LHCN-M2 (cell line): ENCODE measurements at regions not wholly inside any gene's neighbourhood (a gene's known extent, or its start where the extent isn't known, plus 50 kb on each side); places are given as distances from the start of the nearest gene placed in this dataset.
"Not testable (repeated sequence)": the region's sequence is repeated elsewhere in the genome, so short reads cannot be mapped to it uniquely, and the experiment has no call there.

Experiments used
- DNase-seq: peaks from one replicate; pipeline ENCODE4 v3.0.0-alpha.2; 2012; ENCODE audit warnings: low read depth

DNA sequence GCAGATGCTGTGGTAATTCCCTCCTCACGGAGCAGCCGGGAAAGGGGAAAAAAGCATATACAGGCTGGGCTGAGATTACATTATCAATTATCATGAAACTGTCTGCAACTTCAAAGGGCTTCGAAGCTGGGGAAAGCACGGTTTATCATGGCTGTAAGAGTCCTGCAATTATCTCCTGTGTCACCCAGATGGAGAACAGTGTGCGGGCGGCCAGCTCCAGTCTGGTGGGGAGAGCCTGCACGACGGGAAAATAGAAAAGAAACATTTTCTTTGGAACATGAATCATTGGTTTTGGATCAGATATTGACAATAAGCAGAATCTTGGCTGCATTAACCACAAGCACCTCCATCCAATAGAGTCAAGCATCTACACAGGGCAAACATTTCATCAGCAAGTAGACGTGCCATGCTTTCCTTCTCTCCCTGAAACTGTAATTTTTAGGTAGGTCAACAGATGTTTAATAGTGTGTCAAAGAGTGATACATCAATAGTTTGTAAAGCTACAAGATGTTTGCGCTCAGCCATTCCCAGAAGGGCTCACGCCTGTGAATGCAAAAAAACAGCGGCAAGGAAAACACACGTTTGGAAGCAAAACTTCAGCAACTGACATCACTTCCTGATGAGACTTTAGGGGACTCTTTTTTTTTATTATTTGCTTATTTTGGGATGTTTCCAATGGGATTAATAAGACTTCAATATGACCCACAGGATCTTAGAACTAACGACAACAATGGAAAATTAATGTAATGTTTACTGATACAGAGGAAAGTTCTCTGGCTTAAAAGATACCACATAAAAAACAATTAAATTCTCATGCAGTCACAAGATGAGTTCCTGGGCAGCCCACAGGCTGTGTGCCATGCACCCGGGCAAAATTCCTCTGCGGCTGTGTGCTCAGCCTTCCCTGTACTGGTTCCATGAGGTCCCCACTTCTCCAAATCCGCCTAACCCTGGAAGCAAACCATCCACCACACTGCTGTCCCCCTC lies 111.0 kb upstream of the SALL3 start:
- no peak for DNase-seq

DNA sequence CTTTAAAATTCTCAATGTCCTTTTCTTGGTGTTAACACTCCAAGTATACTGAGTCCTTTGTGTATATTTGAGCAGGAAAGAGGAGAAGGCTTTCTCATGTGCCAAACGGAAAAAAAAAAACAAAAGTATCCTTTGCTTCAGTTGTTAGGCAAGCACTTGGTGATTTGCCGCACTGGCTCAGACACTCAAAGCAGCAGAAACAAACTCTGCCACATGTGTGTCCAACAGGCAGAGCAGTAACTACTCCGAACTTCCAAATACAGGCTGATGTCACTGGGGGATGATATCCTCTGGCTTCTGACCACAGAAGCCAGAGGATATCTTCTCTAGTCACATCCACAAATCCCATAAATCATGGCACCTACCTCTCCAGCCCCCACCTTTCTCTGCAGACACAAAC lies 108.0 kb upstream of the SALL3 start:
- DNase-seq = no peak

DNA sequence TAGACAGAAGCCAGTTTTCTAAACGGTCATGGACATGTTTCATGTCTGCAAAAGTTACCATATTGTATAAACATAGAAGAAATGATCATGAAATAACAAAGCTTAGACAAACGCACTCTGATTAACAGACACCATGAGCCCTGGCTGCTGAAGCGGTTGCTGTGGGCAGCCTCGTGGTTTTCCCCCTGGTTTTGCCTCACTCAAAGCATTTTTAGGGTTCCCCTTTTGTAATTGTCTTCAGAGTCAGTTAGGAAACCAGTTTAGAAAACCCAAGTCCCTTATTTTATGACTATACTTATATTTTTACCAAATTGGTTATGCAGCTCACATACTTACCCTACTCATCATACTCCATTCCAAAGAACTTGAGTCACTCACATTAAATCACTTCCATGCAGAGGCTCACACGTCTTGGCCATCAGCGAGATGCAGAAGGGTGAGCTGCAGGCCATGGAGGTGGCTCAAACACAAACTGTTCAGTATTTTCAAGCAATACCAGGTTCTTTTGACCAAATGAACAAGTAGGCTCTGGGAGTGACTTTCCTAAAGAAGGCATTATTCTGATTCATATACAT lies 105.6 kb upstream of the SALL3 start:
- no peak for DNase-seq

DNA sequence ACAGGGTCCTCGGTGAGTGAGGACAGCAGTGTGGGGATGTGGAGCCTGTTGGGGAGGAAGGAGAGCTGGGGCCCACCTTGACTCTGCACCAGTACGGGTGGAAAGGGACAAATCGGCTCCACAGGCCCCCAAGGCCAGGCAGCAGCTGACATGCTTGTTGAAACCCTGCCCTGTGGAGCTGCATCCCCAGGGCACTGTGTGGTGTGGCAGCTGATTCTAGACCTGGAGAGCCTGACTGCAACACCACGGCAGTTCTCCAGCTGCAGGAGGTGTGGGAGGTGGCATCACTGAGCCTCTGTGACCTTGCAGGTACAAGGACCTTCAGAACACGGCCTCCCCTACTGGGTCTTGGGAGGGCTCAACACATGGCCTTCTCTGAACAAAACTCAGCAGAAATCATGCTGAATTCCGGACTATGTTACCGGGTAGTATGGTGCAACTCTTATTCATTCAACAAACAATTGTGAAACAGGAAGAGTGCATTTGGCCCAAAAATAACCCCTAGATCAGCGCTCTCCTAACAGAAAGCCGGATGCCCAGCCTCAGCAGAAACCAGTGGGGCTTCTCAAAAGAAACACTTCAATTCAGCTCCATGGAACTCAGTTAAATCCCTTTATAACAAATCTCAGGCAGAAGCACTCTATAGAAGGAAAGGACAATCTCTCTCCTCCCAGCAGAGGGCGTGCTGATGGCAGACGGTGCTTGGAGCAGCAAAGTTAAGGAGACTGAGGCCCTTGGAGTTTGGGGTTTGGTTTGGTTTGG lies 104.4 kb upstream of the SALL3 start:
- no peak for DNase-seq

DNA sequence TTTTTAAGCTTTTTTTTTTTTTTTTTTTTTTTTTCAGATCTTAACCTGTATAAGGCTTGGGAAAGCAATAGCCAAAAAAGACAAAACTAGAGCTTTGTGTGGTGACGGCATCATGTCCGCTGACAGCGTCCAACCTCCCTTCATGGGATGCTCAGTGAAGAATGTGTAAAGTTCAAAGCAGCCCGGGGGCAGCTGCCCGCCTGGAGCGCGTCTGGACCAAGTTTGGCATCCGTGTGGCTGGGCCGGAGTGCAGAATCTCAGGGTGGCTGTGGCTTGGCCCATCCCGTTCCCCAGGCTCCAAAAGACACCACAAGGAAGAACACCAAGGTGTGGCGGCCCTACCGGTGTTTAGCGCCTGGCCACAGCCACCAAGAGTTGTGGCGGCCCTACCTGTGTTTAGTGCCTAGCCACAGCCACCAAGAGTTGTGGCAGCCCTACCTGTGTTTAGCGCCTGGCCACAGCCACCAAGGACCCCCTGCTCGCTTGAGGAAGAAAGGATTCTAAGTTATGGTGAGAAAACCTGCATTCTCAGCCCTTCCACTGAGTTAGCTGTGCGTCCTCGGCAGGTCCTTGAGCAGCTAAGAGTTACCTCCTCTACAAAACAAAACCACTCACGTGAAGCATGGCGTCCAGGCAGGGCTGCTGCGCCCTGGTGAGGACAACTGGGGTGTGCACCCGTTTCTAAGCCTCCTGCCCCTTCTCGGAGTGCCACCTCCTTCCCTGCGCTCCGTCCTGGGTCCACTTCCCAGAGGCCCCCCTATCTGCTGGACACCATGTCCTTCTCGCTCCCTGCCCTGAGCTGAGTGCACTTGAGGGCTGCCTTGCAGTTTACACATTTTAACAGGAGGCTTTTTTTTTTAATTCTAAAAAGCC lies 103.6 kb upstream of the SALL3 start:
- DNase-seq = no peak

DNA sequence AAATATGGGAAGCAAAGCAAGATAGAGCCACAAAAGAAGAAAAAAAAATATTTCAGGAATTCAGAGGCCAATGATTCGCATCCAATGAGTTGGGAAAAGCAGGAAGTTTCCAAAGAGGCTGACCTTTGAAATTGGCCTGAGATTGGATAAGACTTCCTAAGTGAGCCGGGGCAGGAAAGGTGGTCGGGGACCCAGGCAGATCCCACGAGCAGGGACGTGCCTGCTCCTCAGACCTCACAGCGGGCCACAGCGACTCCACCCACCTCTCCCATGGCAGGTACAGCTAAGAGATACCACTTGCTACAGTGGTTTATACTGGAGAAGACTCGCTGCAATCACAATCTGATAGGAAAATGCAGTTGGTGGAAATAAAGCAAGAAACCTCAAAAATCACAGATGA lies 102.8 kb upstream of the SALL3 start:
- DNase-seq = no peak

DNA sequence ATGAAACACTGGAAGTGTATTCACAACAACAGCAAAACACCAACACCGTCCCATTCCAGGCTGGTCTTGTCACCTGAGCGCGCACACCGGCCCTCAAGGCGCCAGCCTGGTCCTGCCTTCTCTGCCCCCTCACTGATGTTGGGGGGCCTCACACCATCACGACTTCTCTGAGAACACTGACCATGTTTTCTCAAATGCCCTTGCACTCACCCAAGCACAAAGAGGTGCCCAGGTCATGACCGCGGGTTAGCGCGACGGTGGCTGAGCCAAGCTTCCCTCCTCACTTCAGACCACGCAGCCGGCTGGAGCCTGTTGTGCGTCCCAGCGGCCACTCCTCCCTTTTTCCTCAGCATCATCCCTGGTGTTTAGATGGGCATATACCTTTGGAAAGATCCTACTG lies 101.3 kb upstream of the SALL3 start:
- DNase-seq = no peak

DNA sequence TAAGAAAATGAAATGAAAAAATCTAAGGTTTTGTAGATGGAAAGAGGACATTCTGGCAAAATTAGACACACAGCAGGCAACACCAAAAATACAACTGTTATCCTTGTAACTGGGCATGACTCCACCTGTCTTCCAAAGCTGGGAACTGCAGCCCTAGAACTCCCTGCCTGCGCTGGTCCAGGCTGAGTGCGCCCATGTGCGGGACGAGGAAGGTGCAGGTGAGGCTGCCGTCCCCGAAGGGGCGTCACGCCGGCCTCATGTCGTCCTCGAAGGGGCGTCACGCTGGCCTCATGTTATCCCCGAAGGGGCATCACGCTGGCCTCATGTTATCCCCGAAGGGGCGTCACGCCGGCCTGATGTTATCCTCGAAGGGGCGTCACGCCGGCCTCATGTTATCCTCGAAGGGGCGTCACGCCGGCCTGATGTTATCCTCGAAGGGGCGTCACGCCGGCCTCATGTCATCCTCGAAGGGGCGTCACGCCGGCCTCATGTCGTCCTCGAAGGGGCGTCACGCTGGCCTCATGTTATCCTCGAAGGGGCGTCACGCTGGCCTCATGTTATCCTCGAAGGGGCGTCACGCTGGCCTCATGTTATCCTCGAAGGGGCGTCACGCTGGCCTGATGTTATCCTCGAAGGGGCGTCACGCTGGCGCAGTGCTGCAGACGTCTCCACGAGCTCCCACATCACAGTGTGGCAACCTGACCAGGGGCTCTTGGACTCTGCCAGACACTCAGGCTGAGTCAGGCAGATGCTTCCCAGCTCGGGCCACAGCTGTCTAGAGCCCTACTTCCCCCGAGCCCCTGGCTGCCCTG lies 100.3 kb upstream of the SALL3 start:
- DNase-seq = not testable (repeated sequence)

DNA sequence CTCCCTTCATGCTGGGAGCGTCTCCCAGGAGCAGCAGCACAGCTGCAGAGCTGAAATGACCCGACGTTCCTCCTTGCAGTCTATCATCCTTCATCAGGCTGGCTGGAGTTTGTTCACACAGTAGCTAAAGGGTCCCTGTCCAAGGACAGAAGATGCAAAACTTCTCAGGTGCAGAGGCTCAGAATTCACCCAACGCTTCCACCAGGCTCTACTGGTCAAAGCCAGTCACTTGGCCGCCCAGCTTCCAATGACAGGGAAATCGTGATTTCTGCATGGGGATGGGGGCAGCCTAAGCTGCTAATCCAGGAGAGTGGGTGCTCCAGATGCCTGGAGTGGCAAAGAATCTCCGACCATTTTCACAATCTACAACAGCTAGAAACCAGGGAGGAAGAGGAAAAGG lies 97.0 kb upstream of the SALL3 start:
- no peak for DNase-seq

DNA sequence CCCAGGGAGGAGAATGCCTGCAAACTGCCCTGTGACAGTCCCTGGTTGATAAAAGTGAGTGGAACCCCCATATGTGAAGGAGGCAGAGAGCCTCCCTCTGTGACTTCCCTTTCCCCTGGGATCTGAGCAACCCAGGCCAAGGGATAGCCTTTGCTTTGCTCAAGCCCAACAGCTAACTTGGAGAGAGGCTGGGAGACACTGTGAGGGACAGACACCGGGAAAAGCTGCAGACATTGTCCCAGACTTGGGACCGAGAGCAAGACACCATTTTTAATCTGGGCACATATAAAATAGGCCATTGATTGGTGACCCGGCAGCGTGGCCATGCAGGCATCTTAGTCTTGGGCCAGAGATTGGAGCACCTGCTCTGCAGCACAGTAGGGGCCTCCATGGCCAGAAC lies 96.1 kb upstream of the SALL3 start:
- no peak for DNase-seq

DNA sequence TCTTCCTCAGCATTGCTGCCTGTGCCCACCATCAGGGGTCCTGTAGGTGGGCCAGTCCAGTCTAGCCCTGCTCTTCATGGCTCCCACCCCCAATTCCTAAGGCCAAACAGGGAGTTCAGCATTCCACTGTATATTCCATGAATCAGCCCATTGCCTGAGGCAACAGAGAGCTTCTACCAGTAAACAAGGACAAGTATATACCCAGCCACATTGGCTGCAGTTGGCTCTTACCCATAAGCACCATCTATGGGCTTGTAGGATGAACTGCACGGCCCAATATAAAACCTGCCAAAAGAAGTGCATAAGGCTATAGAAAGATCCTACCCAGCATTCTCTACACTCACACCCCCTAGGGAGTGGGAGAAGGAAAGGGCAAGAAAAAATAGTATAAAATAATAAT lies 95.1 kb upstream of the SALL3 start:
- no peak for DNase-seq

DNA sequence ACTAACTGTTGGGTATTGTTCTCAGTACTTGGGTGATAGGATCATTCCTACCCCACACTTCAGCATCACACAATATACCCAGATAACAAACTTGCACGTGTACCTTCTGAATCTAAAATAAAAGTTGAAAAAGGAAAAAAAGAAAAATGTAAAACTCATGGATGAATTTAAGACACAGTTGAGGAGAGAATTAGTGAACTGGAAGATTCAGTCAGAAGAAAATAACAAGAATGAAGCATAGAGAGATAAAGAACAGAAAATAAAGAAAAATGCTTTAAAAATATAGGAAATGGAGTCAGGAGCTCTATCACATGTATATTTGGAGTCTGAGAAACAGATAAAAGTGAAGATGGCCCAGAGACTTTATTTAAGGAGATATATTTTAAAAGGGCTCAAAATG lies 90.4 kb upstream of the SALL3 start:
- no peak for DNase-seq

DNA sequence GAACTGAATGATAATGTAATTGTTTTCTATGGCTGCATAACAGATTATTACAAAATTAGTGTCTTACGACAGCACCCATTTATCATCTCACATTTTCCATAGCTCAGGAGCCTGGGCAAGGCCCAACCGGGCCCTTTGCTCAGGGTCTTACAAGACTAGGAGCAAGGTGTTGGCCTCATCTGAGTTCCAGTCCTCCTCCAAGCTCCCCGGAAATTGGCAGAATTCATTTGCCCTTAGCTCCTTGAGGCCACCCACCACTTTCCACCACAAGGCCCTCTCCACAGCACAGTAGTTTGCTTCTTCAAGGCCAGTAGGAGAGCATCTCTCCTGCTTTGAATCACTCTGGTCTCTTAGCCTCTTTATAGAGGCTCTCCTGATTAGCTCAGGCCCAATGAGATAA lies 89.2 kb upstream of the SALL3 start:
- no peak for DNase-seq

DNA sequence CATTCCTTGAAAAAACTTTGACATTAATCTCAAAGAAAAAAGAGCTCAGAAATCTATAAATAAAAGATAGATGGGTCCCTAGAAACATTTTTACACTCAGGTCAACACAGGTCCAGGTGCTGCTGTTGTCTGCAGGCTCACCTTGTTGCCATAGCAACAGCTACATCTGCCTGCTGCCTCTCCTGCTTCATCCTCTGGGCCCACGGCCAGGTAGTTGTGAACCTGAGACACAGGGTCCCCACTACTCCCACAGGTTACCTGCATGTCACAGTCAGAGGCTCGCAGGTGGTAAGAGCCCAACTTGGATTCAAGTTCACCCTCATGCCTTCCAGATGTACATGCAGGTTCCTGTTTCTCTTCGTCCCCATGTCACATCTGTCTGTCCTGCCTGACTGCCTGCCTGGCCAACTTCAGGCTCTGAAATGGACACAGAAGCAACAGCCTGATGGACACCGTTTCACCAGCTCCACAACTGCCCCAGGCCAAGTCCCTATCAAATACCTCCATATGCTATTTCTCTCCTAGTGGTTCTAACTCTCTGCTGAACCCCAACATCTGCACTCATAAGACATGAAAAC lies 88.3 kb upstream of the SALL3 start:
- no peak for DNase-seq

DNA sequence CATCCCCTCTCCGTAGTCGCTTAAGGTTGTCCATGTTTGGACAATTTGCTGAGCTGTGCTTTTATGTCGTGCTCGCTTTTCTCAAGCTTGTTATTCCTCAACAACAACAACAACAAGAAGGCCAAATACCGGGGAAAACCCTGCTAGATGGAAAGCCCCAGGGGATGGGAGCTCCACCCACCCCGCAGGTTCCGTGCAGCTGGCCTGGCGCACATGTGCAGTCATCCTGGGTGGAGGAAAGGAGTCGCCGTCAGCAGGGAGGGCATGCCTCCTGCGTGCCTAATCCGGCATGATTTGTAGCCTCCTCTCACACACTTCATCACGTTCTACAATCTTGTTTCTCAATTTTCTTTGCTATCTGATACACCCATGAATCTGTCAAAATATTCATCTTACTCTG lies 87.4 kb upstream of the SALL3 start:
- no peak for DNase-seq

DNA sequence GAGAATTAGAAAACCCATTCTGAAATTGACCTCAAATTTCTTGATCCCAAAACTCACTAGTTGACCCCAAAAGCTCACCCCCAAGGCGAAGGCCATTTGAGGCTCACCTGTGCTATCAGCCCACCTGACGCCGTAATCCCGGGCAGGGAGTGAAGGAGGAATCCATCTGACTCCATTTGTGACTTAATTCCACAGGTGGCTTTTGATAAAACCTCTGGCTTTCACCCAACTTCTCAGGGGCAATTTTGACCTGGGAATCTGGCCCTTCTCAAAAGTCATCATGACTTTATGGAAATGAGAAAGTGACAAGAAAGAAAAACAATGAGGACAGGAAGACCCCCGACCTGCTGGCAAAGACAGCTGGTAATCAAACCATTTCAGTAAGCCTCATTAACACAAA lies 86.9 kb upstream of the SALL3 start:
- no peak for DNase-seq

DNA sequence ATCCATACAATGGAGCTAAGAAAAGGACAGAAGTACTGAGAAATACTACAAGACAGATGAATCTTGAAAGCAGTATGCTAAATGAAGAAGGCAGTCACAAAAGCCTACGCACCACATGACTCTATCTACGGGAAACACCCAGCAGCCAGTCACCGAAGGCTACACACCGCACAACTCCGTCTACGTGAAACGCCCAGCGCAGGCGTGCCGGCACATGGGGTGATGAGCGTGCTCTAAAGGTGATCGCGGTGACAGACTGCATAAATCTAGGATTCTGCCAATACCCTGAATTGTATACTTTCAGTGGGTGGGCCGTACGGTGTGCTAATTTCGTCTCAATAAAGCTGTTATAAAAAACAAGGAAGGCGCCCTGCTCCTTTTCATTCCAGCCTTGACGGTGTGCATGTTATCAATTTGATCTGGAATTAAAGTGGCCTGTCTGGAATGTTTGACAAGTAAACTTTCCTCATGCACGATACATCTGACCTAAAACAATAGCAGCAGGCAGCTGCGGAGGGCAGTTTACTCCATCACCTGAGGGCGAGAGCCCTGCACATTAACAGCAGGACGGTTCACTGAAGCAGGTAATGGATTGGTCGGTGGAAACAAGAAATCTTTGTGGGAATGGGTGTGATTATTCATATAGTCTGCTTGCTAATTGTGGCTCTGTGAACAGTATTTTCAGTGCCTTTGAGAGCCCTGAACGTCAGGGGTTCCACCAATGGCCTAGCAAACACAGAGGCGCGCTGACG lies 86.2 kb upstream of the SALL3 start:
- no peak for DNase-seq

DNA sequence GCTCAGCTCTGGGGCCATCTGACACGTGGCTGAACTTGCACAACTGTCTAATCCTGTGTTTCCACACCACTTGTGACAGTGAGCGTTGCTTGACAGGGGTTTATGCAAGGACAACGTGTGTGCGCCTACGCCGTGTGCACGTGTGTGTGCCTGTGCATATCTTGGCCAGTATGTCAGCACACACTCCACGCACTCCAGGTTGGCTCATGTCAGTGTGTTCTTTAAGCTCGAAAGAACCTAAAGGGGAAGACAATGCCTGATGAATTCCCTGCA lies 85.6 kb upstream of the SALL3 start:
- no peak for DNase-seq

DNA sequence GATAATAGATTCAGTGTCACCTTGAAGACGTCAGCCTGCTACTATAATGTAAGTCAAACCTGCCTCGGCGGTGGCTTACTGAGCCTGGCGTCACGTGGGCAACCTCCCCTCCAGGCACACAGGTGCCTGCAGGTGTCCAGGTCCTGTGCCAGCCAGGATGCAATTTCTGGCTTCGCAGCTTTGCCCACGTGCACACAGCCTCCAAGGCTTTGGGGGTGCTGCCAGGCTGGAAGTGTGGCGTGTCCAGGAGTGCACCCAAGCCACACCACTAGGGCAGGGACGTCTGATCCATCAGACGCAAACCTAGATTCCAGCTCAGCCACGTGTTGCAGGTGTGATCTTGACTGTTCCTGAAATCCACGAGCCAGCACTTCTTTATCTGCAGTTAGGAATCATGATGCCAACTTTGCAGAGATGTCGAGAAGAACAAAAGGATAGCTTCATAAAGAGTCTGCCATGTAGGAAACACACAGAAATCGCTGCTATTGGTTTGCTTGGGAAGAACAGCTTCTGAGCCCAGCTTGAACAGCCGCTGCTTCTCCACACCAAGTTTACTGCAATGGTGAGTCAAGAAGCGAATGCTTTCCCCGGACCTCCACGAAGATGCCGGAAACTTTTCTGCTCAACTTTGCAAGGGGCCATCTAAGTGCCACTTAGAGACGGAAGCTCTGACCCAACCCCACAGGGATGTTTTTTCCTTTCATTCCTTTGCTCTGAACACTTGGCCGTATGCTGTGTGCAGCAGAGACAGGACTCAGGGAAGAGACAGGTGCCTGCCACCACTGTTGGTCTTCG lies 84.2 kb upstream of the SALL3 start:
- no peak for DNase-seq
